Left cardiac atrium (tissue), 4 donors: ENCODE measurements at regions not wholly inside any gene's neighbourhood (a gene's known extent, or its start where the extent isn't known, plus 50 kb on each side); places are given as distances from the start of the nearest gene placed in this dataset.

Experiments used
- ATAC-seq, 2 donors: fragments of 200-7000 bp; cut with Tn5 transposase; one replicate each; pipeline ENCODE4 v1.9.1; 2020; ENCODE audit warnings: mild to moderate bottlenecking in 2 of 2, moderate library complexity in 2 of 2
- DNase-seq: peaks from one replicate; pipeline ENCODE4 v3.0.0-alpha.2; 2020
- intact Hi-C, 2 donors: fragments of 100-400 bp; cut with DNase I; formaldehyde crosslinking; loops; one replicate each; pipeline versions ENCODE4 v1.14.1 to v1.15.1; 2022 to 2023
- donor health status: DM: no; HTN: yes; CAD: no.
- donor health status: DM: no; HTN: yes; CAD: no; lungs with severe emphysema.
- donor health status: DM: yes; HTN: yes; CAD: no.
- donor health status: Dilated cardiomyopathy.

- ATAC-seq (no peak), DNase-seq (no peak)
- intact Hi-C loops = no loop called here
These were observed 436.7 kb upstream of the MDFIC2 start for GRCh38 chr3:70749122-70749521.

- ATAC-seq = no peak
- DNase-seq = no peak
- intact Hi-C loops = no loop called here
These were observed 436.2 kb upstream of the MDFIC2 start for GRCh38 chr3:70748593-70748992.

- DNase-seq = no peak
- no peak for ATAC-seq
- intact Hi-C loops = no loop called here
These were observed 435.4 kb upstream of the MDFIC2 start for GRCh38 chr3:70747847-70748246.

GRCh38 chr3:70744536-70744935 lies 432.1 kb upstream of the MDFIC2 start:
- intact Hi-C loops = no loop called here
- no peak for ATAC-seq
- DNase-seq = no peak

- DNase-seq = no peak
- no peak for ATAC-seq
- intact Hi-C loops = no loop called here
These were observed 431.3 kb upstream of the MDFIC2 start for GRCh38 chr3:70743754-70744153.

- ATAC-seq (no peak), DNase-seq (no peak)
- intact Hi-C loops = no loop called here
These were observed 429.6 kb upstream of the MDFIC2 start for GRCh38 chr3:70742081-70742480.

GRCh38 chr3:70740872-70741271 lies 428.4 kb upstream of the MDFIC2 start:
- ATAC-seq = no peak
- no peak for DNase-seq
- intact Hi-C loops = no loop called here

GRCh38 chr3:70740071-70740470 lies 427.6 kb upstream of the MDFIC2 start:
- intact Hi-C loops = no loop called here
- ATAC-seq (no peak), DNase-seq (no peak)

GRCh38 chr3:70738291-70738681 lies 425.8 kb upstream of the MDFIC2 start:
- intact Hi-C loops = no loop called here
- no peak for ATAC-seq

GRCh38 chr3:70737666-70738290 lies 425.3 kb upstream of the MDFIC2 start:
- DNase-seq = no peak
- intact Hi-C loops = no loop called here
- no peak for ATAC-seq

More at GRCh38 chr3:70738291-70738681, 425.8 kb upstream of the MDFIC2 start:
- no peak for DNase-seq

GRCh38 chr3:70736009-70736408 lies 423.6 kb upstream of the MDFIC2 start:
- DNase-seq = no peak
- intact Hi-C loops = no loop called here
- peak in 1 of 2 donors; percentile 49 for ATAC-seq

- no peak for ATAC-seq
- no peak for DNase-seq
- intact Hi-C loops = no loop called here
These were observed 422.3 kb upstream of the MDFIC2 start for GRCh38 chr3:70734756-70735155.

- DNase-seq (no peak), ATAC-seq (no peak)
- intact Hi-C loops = no loop called here
These were observed 418.6 kb upstream of the MDFIC2 start for GRCh38 chr3:70731046-70731445.

GRCh38 chr3:70729845-70730244 lies 417.4 kb upstream of the MDFIC2 start:
- ATAC-seq (no peak), DNase-seq (no peak)
- intact Hi-C loops = no loop called here

- intact Hi-C loops = no loop called here
- no peak for ATAC-seq
- no peak for DNase-seq
These were observed 415.9 kb upstream of the MDFIC2 start for GRCh38 chr3:70728311-70728710.

GRCh38 chr3:70726961-70727360 lies 414.5 kb upstream of the MDFIC2 start:
- intact Hi-C loops = no loop called here

GRCh38 chr3:70726096-70726938 lies 413.9 kb upstream of the MDFIC2 start:
- DNase-seq (no peak), ATAC-seq (no peak)
- intact Hi-C loops = no loop called here

More at GRCh38 chr3:70726961-70727360, 414.5 kb upstream of the MDFIC2 start:
- no peak for ATAC-seq
- no peak for DNase-seq

GRCh38 chr3:70722018-70722417 lies 409.6 kb upstream of the MDFIC2 start:
- ATAC-seq (no peak), DNase-seq (no peak)
- intact Hi-C loops = no loop called here

- peak in 1 of 2 donors; percentile 44 for ATAC-seq
- intact Hi-C loops = loop anchor here in 1 of 2 donors (10.0 kb wide), 1 partner anchor 248 kb away; no protein-coding TSS in a partner anchor
- peak; percentile 31 for DNase-seq
These were observed 404.4 kb upstream of the MDFIC2 start for GRCh38 chr3:70716832-70717231.

GRCh38 chr3:70712449-70713082 lies 400.1 kb upstream of the MDFIC2 start:
- ATAC-seq (no peak), DNase-seq (no peak)
- intact Hi-C loops = loop anchor here in 1 of 2 donors (10.0 kb wide), 1 partner anchor 252 kb away; no protein-coding TSS in a partner anchor
